ENCODE measurements at regions not wholly inside any gene's neighbourhood (a gene's known extent, or its start where the extent isn't known, plus 50 kb on each side); places are given as distances from the start of the nearest gene placed in this dataset.
"Not testable (repeated sequence)": the region's sequence is repeated elsewhere in the genome, so short reads cannot be mapped to it uniquely, and the experiment has no call there.

- Histone ChIP-seq H3K9me3 (no peaks in the 10 kb centered on the region), H3K4me3 (replicated peaks in 1 of 3) (no peak overlapping the region), H3K36me3 (no peaks in the 10 kb centered on the region), H3K4me1 (no peaks in the 10 kb centered on the region), H3K27me3 (no peaks in the 10 kb centered on the region), H3K27ac (no peak overlapping the region)
- intact Hi-C loops (cut with DNase I), result no loop called here
- TF ChIP-seq POLR2A (IDR thresholded peaks at IDR 0.05) (no peak), CTCF (IDR thresholded peaks at IDR 0.05) (no peak)
- 92 to 93% methylated on average over 1 of the region's 1 CpG for WGBS, 2 donors
- no peak for DNase-seq
These were observed 177.5 kb upstream of the NUDT10 start for GRCh38 chrX:51155157-51155556.

- H3K27me3 ChIP-seq, result no peaks in the 10 kb centered on the region
- intact Hi-C loops (cut with DNase I), result no loop called here
- TF ChIP-seq POLR2A (IDR thresholded peaks at IDR 0.05) (no peak), CTCF (IDR thresholded peaks at IDR 0.05) (no peak)
- no peak overlapping the region for H3K4me3 ChIP-seq (replicated peaks in 1 of 3)
- H3K9me3 ChIP-seq, result no peaks in the 10 kb centered on the region
- no peak for DNase-seq
- 74 to 80% methylated on average over 4 of the region's 4 CpGs for WGBS, 2 donors
- H3K4me1 ChIP-seq, result no peaks in the 10 kb centered on the region
- H3K27ac ChIP-seq, result no peak overlapping the region
- no peaks in the 10 kb centered on the region for H3K36me3 ChIP-seq
These were observed 177.1 kb upstream of the NUDT10 start for GRCh38 chrX:51155566-51155965.

GRCh38 chrX:51158231-51158630, 174.4 kb upstream of the NUDT10 start:
- 70% methylated on average over 1 of the region's 1 CpG; no CpG with 5 or more reads in 1 of the 2 donors for WGBS, 2 donors
- H3K36me3 ChIP-seq, result no peaks in the 10 kb centered on the region

GRCh38 chrX:51159378-51159777, 173.2 kb upstream of the NUDT10 start:
- intact Hi-C loops (cut with DNase I); H3K27ac ChIP-seq: not testable (repeated sequence)
- WGBS, 2 donors, result 71% methylated on average over 1 of the region's 1 CpG; no CpG with 5 or more reads in 1 of the 2 donors

More at GRCh38 chrX:51158231-51158630, 174.4 kb upstream of the NUDT10 start:
- Histone ChIP-seq H3K4me1 (no peaks in the 10 kb centered on the region), H3K9me3 (no peaks in the 10 kb centered on the region), H3K27me3 (no peaks in the 10 kb centered on the region), H3K4me3 (replicated peaks in 1 of 3) (no peak overlapping the region), H3K27ac (no peak overlapping the region)
- TF ChIP-seq CTCF (IDR thresholded peaks at IDR 0.05), result no peak
- TF ChIP-seq POLR2A (IDR thresholded peaks at IDR 0.05), result no peak
- no peak for DNase-seq
- intact Hi-C loops (cut with DNase I), result no loop called here

GRCh38 chrX:51163730-51164129, 168.9 kb upstream of the NUDT10 start:
- no peak overlapping the region for H3K27ac ChIP-seq
- WGBS, 2 donors, result 90 to 95% methylated on average over 6 of the region's 6 CpGs
- no peaks in the 10 kb centered on the region for H3K4me1 ChIP-seq
- TF ChIP-seq POLR2A (IDR thresholded peaks at IDR 0.05), result no peak
- TF ChIP-seq CTCF (IDR thresholded peaks at IDR 0.05), result no peak
- no peak for DNase-seq
- no peak overlapping the region for H3K4me3 ChIP-seq (replicated peaks in 1 of 3)
- no peaks in the 10 kb centered on the region for H3K9me3 ChIP-seq
- intact Hi-C loops (cut with DNase I), result no loop called here
- no peaks in the 10 kb centered on the region for H3K27me3 ChIP-seq
- H3K36me3 ChIP-seq, result no peaks in the 10 kb centered on the region

More at GRCh38 chrX:51159378-51159777, 173.2 kb upstream of the NUDT10 start:
- H3K4me1 ChIP-seq; H3K4me3 ChIP-seq (replicated peaks in 1 of 3); H3K9me3 ChIP-seq; DNase-seq; H3K36me3 ChIP-seq; H3K27me3 ChIP-seq: not testable (repeated sequence)

- H3K4me1 ChIP-seq; DNase-seq; H3K27ac ChIP-seq; H3K36me3 ChIP-seq; H3K9me3 ChIP-seq; intact Hi-C loops (cut with DNase I); H3K27me3 ChIP-seq; H3K4me3 ChIP-seq (replicated peaks in 1 of 3): not testable (repeated sequence)
- WGBS, 2 donors, result 78 to 83% methylated on average over 4 of the region's 4 CpGs
These were observed 154.2 kb upstream of the NUDT10 start for GRCh38 chrX:51178356-51178900.

GRCh38 chrX:51179805-51180204, 152.8 kb upstream of the NUDT10 start:
- intact Hi-C loops (cut with DNase I); H3K9me3 ChIP-seq; H3K4me1 ChIP-seq; H3K4me3 ChIP-seq (replicated peaks in 1 of 3); DNase-seq; H3K27ac ChIP-seq; H3K27me3 ChIP-seq; H3K36me3 ChIP-seq: not testable (repeated sequence)
- 80 to 81% methylated on average over 3 to 5 of the region's 5 CpGs for WGBS, 2 donors

All from thyroid gland (tissue), 4 donors.